Esophagus muscularis mucosa (tissue), 4 donors: ENCODE measurements at regions not wholly inside any gene's neighbourhood (a gene's known extent, or its start where the extent isn't known, plus 50 kb on each side); places are given as distances from the start of the nearest gene placed in this dataset.

Source experiments
- DNase-seq: peaks from one replicate; pipeline ENCODE4 v3.0.0-alpha.2; 2017; ENCODE audit errors: extremely low spot score
- H3K27ac ChIP-seq, 4 donors: fragments of 200-600 bp; sonication (generic); replicated peaks in 1 of 4; 1 replicate in 3 of 4; 2 replicates in 1 of 4; pipeline ENCODE4 v1.5.1; 2016 to 2019; ENCODE audit warnings: mild to moderate bottlenecking in 1 of 4
- H3K27me3 ChIP-seq, 4 donors: fragments of 200-600 bp; sonication (generic); one replicate each; pipeline versions ENCODE4 v1.5.1 to v1.6.0; 2016 to 2019
- H3K36me3 ChIP-seq, 4 donors: fragments of 200-600 bp; sonication (generic); one replicate each; pipeline ENCODE4 v1.5.1; 2016 to 2019
- H3K4me1 ChIP-seq, 4 donors: fragments of 200-600 bp; sonication (generic); one replicate each; pipeline ENCODE4 v1.5.1; 2016 to 2019
- H3K4me3 ChIP-seq, 4 donors: fragments of 200-600 bp; sonication (generic); 1 replicate in 2 of 4; 2 replicates in 2 of 4; pipeline ENCODE4 v1.5.1; 2016 to 2019; ENCODE audit warnings: mild to moderate bottlenecking in 4 of 4, moderate library complexity in 1 of 4
- H3K9me3 ChIP-seq, 4 donors: fragments of 200-600 bp; sonication (generic); 1 replicate in 3 of 4; 2 replicates in 1 of 4; pipeline ENCODE4 v1.5.1; 2016 to 2019
- CTCF ChIP-seq, 3 experiments: fragments of 200-600 bp in 2 of 3; fragments of 450-650 bp in 1 of 3; sonication (generic) in 2 of 3; IDR thresholded peaks; one replicate each; pipeline ENCODE4 v1.5.1; 2017 to 2019; ENCODE audit warnings: antibody characterized with exemption in 3 of 3, mild to moderate bottlenecking in 2 of 3, moderate library complexity in 1 of 3
- EP300 ChIP-seq: sonication (generic); formaldehyde crosslinking; IDR thresholded peaks from one replicate; pipeline ENCODE4 v1.6.1; 2017; ENCODE audit warnings: antibody characterized with exemption
- POLR2A ChIP-seq: fragments of 450-650 bp; IDR thresholded peaks from one replicate; pipeline ENCODE4 v1.6.1; 2017; ENCODE audit warnings: antibody characterized with exemption, moderate library complexity, mild to moderate bottlenecking, low read depth
- POLR2AphosphoS5 ChIP-seq, 2 donors: sonication (generic); formaldehyde crosslinking; IDR thresholded peaks; one replicate each; pipeline ENCODE4 v1.6.1; 2017; ENCODE audit warnings: antibody characterized with exemption in 2 of 2
- WGBS: methylation state at CpG from one replicate; pipeline ENCODE4 v1.1.5; 2018; 5-methylcytosine and 5-hydroxymethylcytosine counted together
- intact Hi-C: fragments of 100-400 bp; cut with DNase I; formaldehyde crosslinking; loops from one replicate; pipeline ENCODE4 v1.15.1; 2023

- no peaks in the 10 kb centered on the region for H3K36me3 ChIP-seq
- H3K4me3 ChIP-seq: no peak overlapping the region
- intact Hi-C loops: no loop called here
- TF ChIP-seq CTCF (IDR thresholded peaks at IDR 0.05): no peak
- no peak for TF ChIP-seq POLR2A
- no peak for TF ChIP-seq POLR2AphosphoS5 (IDR thresholded peaks at IDR 0.05)
- TF ChIP-seq EP300: no peak
- DNase-seq: no peak
- peaks cover 0 to 6% (median 5%) of the 10 kb centered on the region in 4 donors for H3K4me1 ChIP-seq
- H3K9me3 ChIP-seq: no peaks in the 10 kb centered on the region
- peak overlapping the region in 1 of 4 donors; percentile 3 for H3K27ac ChIP-seq
- 63% methylated on average over 6 of the region's 6 CpGs for WGBS
- no peaks in the 10 kb centered on the region for H3K27me3 ChIP-seq
Measured at GRCh38 chr2:147553775-147554271, 291.0 kb upstream of the ACVR2A start.

GRCh38 chr2:147550995-147551731 lies 293.7 kb upstream of the ACVR2A start:
- no peak overlapping the region for H3K4me3 ChIP-seq
- intact Hi-C loops: no loop called here
- no peaks in the 10 kb centered on the region for H3K9me3 ChIP-seq
- H3K36me3 ChIP-seq: no peaks in the 10 kb centered on the region
- H3K4me1 ChIP-seq: peaks cover 0 to 6% (median 5%) of the 10 kb centered on the region in 4 donors
- DNase-seq: no peak
- no peaks in the 10 kb centered on the region for H3K27me3 ChIP-seq
- no peak overlapping the region for H3K27ac ChIP-seq
- 90% methylated on average over 5 of the region's 5 CpGs for WGBS
- no peak for TF ChIP-seq EP300
- TF ChIP-seq POLR2A: no peak
- no peak for TF ChIP-seq POLR2AphosphoS5 (IDR thresholded peaks at IDR 0.05)
- TF ChIP-seq CTCF (IDR thresholded peaks at IDR 0.05): no peak

- Histone ChIP-seq H3K36me3 (no peaks in the 10 kb centered on the region), H3K27ac (no peak overlapping the region), H3K9me3 (no peaks in the 10 kb centered on the region), H3K4me1 (no peaks in the 10 kb centered on the region), H3K27me3 (no peaks in the 10 kb centered on the region), H3K4me3 (no peak overlapping the region)
- intact Hi-C loops: no loop called here
- no peak for DNase-seq
- TF ChIP-seq CTCF (IDR thresholded peaks at IDR 0.05) (no peak), EP300 (no peak), POLR2A (no peak), POLR2AphosphoS5 (IDR thresholded peaks at IDR 0.05) (no peak)
Measured at GRCh38 chr2:147549054-147549453, 295.8 kb upstream of the ACVR2A start.

GRCh38 chr2:147548451-147548850 lies 296.4 kb upstream of the ACVR2A start:
- no peak for TF ChIP-seq POLR2A
- TF ChIP-seq CTCF (IDR thresholded peaks at IDR 0.05): no peak
- no peak for TF ChIP-seq POLR2AphosphoS5 (IDR thresholded peaks at IDR 0.05)
- TF ChIP-seq EP300: no peak
- Histone ChIP-seq H3K9me3 (no peaks in the 10 kb centered on the region), H3K27ac (no peak overlapping the region), H3K4me1 (peaks cover 0 to 1% (median 0%) of the 10 kb centered on the region in 4 donors), H3K27me3 (no peaks in the 10 kb centered on the region), H3K36me3 (no peaks in the 10 kb centered on the region), H3K4me3 (no peak overlapping the region)
- no peak for DNase-seq
- 87% methylated on average over 1 of the region's 1 CpG for WGBS
- intact Hi-C loops: no loop called here

GRCh38 chr2:147547440-147547839 lies 297.4 kb upstream of the ACVR2A start:
- H3K9me3 ChIP-seq: no peaks in the 10 kb centered on the region
- no peak overlapping the region for H3K4me3 ChIP-seq
- H3K36me3 ChIP-seq: no peaks in the 10 kb centered on the region
- no peak for TF ChIP-seq POLR2A
- no peak for TF ChIP-seq POLR2AphosphoS5 (IDR thresholded peaks at IDR 0.05)
- no peak for TF ChIP-seq EP300
- no peak for TF ChIP-seq CTCF (IDR thresholded peaks at IDR 0.05)
- H3K27me3 ChIP-seq: no peaks in the 10 kb centered on the region
- no peak for DNase-seq
- WGBS: 81% methylated on average over 1 of the region's 1 CpG
- H3K27ac ChIP-seq: no peak overlapping the region
- intact Hi-C loops: no loop called here
- peaks cover 0 to 11% (median 7%) of the 10 kb centered on the region in 4 donors for H3K4me1 ChIP-seq
